GM12875 (cell line): ENCODE measurements at regions not wholly inside any gene's neighbourhood (a gene's known extent, or its start where the extent isn't known, plus 50 kb on each side); places are given as distances from the start of the nearest gene placed in this dataset.
"Not testable (repeated sequence)": the region's sequence is repeated elsewhere in the genome, so short reads cannot be mapped to it uniquely, and the experiment has no call there.

ENCODE experiments used
- H3K4me3 ChIP-seq: one replicate; pipeline ENCODE4 v1.5.1; 2011; ENCODE audit warnings: low read depth, low read length, control low read depth
- CTCF ChIP-seq: IDR thresholded peaks from 2 replicates; pipeline ENCODE4 v1.5.1; 2011; ENCODE audit warnings: low read depth, mild to moderate bottlenecking, control low read depth, inconsistent platforms, low read length, moderate library complexity, borderline replicate concordance; ENCODE audit not compliant: insufficient read depth

- no peak for TF ChIP-seq CTCF
- no peak overlapping the region for H3K4me3 ChIP-seq
Measured at GRCh38 chr10:44578271-44578670, 193.4 kb upstream of the CXCL12 start.

GRCh38 chr10:44578963-44579362 lies 194.1 kb upstream of the CXCL12 start:
- H3K4me3 ChIP-seq = not testable (repeated sequence)

- TF ChIP-seq CTCF = no peak
- H3K4me3 ChIP-seq = no peak overlapping the region
Measured at GRCh38 chr10:44581996-44582395, 197.1 kb upstream of the CXCL12 start.

- no peak for TF ChIP-seq CTCF
- no peak overlapping the region for H3K4me3 ChIP-seq
Measured at GRCh38 chr10:44587488-44588318, 202.8 kb upstream of the CXCL12 start.

- no peak for TF ChIP-seq CTCF
Measured at GRCh38 chr10:44589181-44589943, 204.5 kb upstream of the CXCL12 start.

GRCh38 chr10:44589944-44590449 lies 205.1 kb upstream of the CXCL12 start:
- no peak for TF ChIP-seq CTCF

More at GRCh38 chr10:44589181-44589943, 204.5 kb upstream of the CXCL12 start:
- no peak overlapping the region for H3K4me3 ChIP-seq

GRCh38 chr10:44591911-44592310 lies 207.0 kb upstream of the CXCL12 start:
- TF ChIP-seq CTCF = no peak

More at GRCh38 chr10:44589944-44590449, 205.1 kb upstream of the CXCL12 start:
- no peak overlapping the region for H3K4me3 ChIP-seq

More at GRCh38 chr10:44591911-44592310, 207.0 kb upstream of the CXCL12 start:
- H3K4me3 ChIP-seq = no peak overlapping the region
